K562 (cell line): ENCODE measurements at regions not wholly inside any gene's neighbourhood (a gene's known extent, or its start where the extent isn't known, plus 50 kb on each side); places are given as distances from the start of the nearest gene placed in this dataset.

Source experiments
- ARID1B ChIP-seq: fragments of 450-650 bp; IDR thresholded peaks from 2 replicates; pipeline ENCODE4 v1.6.1; 2016; ENCODE audit warnings: antibody characterized with exemption, mild to moderate bottlenecking, inconsistent platforms
- CCNT2 ChIP-seq: IDR thresholded peaks from 2 replicates; pipeline ENCODE4 v1.6.1; 2011; ENCODE audit warnings: borderline replicate concordance, low read depth, mild to moderate bottlenecking, moderate library complexity, mixed read lengths, low read length; ENCODE audit not compliant: insufficient read length; ENCODE audit errors: extremely low read depth
- CHD1 ChIP-seq: fragments of 200-600 bp; sonication (generic); IDR thresholded peaks from one replicate; pipeline ENCODE4 v1.6.1; 2012; ENCODE audit warnings: mild to moderate bottlenecking, moderate library complexity, low read length, inconsistent platforms
- DDX20 ChIP-seq: fragments of 450-650 bp; IDR thresholded peaks from 2 replicates; pipeline ENCODE4 v1.6.1; 2016; ENCODE audit warnings: missing genetic modification characterization, low read depth, mild to moderate bottlenecking, missing compliant biosample characterization, moderate library complexity
- DEAF1 ChIP-seq: fragments of 450-650 bp; formaldehyde crosslinking; IDR thresholded peaks from 2 replicates; pipeline ENCODE4 v1.4.0; 2020; ENCODE audit warnings: mild to moderate bottlenecking, moderate library complexity
- ETV5 ChIP-seq: sonication (generic); formaldehyde crosslinking; IDR thresholded peaks from 2 replicates; pipeline ENCODE4 v1.4.0; 2020; ENCODE audit warnings: low read depth, mild to moderate bottlenecking, missing genetic modification reagents
- GATAD2B ChIP-seq: fragments of 450-650 bp; IDR thresholded peaks from 2 replicates; pipeline ENCODE4 v1.6.1; 2017; ENCODE audit warnings: mild to moderate bottlenecking, borderline replicate concordance
- GTF2A2 ChIP-seq: IDR thresholded peaks from 2 replicates; pipeline ENCODE4 v1.6.1; 2016; ENCODE audit warnings: mild to moderate bottlenecking, missing genetic modification characterization, missing compliant biosample characterization
- HDAC2 ChIP-seq: fragments of 450-650 bp; IDR thresholded peaks from 2 replicates; pipeline ENCODE4 v1.6.1; 2016; ENCODE audit warnings: mild to moderate bottlenecking
- HNRNPUL1 ChIP-seq: fragments of 200-400 bp; formaldehyde crosslinking; IDR thresholded peaks from 2 replicates; pipeline ENCODE4 v1.6.1; 2017; ENCODE audit warnings: low read length
- HOXB6 ChIP-seq: fragments of 250-450 bp; sonication (Bioruptor Pico); IDR thresholded peaks from 2 replicates; pipeline ENCODE4 v1.5.1; 2022; ENCODE audit warnings: mild to moderate bottlenecking, borderline replicate concordance
- MTA2 ChIP-seq: fragments of 450-650 bp; IDR thresholded peaks from 2 replicates; pipeline ENCODE4 v1.6.1; 2016; ENCODE audit warnings: low read depth
- MYC ChIP-seq, 2 experiments: fragments of 250-450 bp in 1 of 2; sonication (Bioruptor Pico) in 1 of 2; IDR thresholded peaks; 2 replicates each; pipeline versions ENCODE4 v1.5.1 to v1.6.1; 2012 to 2021; ENCODE audit warnings: low read depth in 2 of 2, borderline replicate concordance in 1 of 2, improper control_type of control experiment in 1 of 2, low read length in 1 of 2, mild to moderate bottlenecking in 1 of 2, moderate library complexity in 1 of 2
- NCOR1 ChIP-seq: fragments of 450-650 bp; IDR thresholded peaks from 2 replicates; pipeline ENCODE4 v1.6.1; 2016; ENCODE audit warnings: mild to moderate bottlenecking, moderate library complexity
- SMAD4 ChIP-seq: fragments of 250-450 bp; sonication (Bioruptor Pico); conservative IDR thresholded peaks from 2 replicates; pipeline ENCODE4 v1.8.0; 2021; ENCODE audit warnings: inconsistent platforms, mild to moderate bottlenecking, moderate library complexity
- SRSF7 ChIP-seq: fragments of 200-400 bp; formaldehyde crosslinking; optimal IDR thresholded peaks from 2 replicates; pipeline ENCODE3; 2017; ENCODE audit warnings: mild to moderate bottlenecking, low read depth, low read length
- TBL1XR1 ChIP-seq, 2 experiments: IDR thresholded peaks; 2 replicates each; pipeline ENCODE4 v1.6.1; 2012; ENCODE audit warnings: improper control_type of control experiment in 2 of 2, low read length in 2 of 2, mild to moderate bottlenecking in 1 of 2
- XRCC3 ChIP-seq: fragments of 450-650 bp; IDR thresholded peaks from 2 replicates; pipeline ENCODE4 v1.6.1; 2017; ENCODE audit warnings: mild to moderate bottlenecking, moderate library complexity
- ZNF175 ChIP-seq: fragments of 200-800 bp; sonication (Bioruptor generic); IDR thresholded peaks from 2 replicates; pipeline ENCODE4 v1.6.1; 2016; ENCODE audit warnings: low read depth, mild to moderate bottlenecking, missing genetic modification characterization, missing compliant biosample characterization
- ZNF408 ChIP-seq: fragments of 250-450 bp; sonication (Bioruptor Pico); IDR thresholded peaks from 2 replicates; pipeline ENCODE4 v1.4.0; 2020; ENCODE audit warnings: low read depth, mild to moderate bottlenecking, moderate library complexity
- TF ChIP-seq, protein P1 (sequence below), 3 experiments: fragments of 200-800 bp in 1 of 3; fragments of 250-450 bp in 1 of 3; fragments of 450-650 bp in 1 of 3; sonication (Bioruptor Pico) in 1 of 3; sonication (Bioruptor generic) in 1 of 3; formaldehyde crosslinking in 1 of 3; IDR thresholded peaks; 2 replicates each; pipeline versions ENCODE4 v1.6.1 to v1.8.0; 2016 to 2022; ENCODE audit warnings: mild to moderate bottlenecking in 2 of 3, missing genetic modification characterization in 2 of 3, missing compliant biosample characterization in 1 of 3, moderate library complexity in 1 of 3
- TF ChIP-seq, protein P2 (sequence below): fragments of 450-650 bp; IDR thresholded peaks from 2 replicates; pipeline ENCODE4 v1.6.1; 2016; ENCODE audit warnings: low read depth, mild to moderate bottlenecking, moderate library complexity

- TF ChIP-seq ZNF408, result no peak
- no peak for TF ChIP-seq HNRNPUL1
- no peak for TF ChIP-seq ETV5 (CRISPR knock-in tag)
- 0 out of 2 replicates have a peak, but pooled peaks have one; percentile 37 for TF ChIP-seq SMAD4 (CRISPR knock-in tag)
- TF ChIP-seq CCNT2, result peak; percentile 88
- peak in 1 of 2 experiments; percentile 55; a peak in 1 of 4 replicates for TF ChIP-seq TBL1XR1 (IDR thresholded peaks at IDR 0.05; ENCODE audit: low read length in 2 of 2)
- TF ChIP-seq CHD1, result no peak
- TF ChIP-seq, protein P1, sequence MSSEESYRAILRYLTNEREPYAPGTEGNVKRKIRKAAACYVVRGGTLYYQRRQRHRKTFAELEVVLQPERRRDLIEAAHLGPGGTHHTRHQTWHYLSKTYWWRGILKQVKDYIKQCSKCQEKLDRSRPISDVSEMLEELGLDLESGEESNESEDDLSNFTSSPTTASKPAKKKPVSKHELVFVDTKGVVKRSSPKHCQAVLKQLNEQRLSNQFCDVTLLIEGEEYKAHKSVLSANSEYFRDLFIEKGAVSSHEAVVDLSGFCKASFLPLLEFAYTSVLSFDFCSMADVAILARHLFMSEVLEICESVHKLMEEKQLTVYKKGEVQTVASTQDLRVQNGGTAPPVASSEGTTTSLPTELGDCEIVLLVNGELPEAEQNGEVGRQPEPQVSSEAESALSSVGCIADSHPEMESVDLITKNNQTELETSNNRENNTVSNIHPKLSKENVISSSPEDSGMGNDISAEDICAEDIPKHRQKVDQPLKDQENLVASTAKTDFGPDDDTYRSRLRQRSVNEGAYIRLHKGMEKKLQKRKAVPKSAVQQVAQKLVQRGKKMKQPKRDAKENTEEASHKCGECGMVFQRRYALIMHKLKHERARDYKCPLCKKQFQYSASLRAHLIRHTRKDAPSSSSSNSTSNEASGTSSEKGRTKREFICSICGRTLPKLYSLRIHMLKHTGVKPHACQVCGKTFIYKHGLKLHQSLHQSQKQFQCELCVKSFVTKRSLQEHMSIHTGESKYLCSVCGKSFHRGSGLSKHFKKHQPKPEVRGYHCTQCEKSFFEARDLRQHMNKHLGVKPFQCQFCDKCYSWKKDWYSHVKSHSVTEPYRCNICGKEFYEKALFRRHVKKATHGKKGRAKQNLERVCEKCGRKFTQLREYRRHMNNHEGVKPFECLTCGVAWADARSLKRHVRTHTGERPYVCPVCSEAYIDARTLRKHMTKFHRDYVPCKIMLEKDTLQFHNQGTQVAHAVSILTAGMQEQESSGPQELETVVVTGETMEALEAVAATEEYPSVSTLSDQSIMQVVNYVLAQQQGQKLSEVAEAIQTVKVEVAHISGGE (CRISPR knock-in tag; IDR thresholded peaks at IDR 0.05), result no peak
- no peak for TF ChIP-seq XRCC3
- TF ChIP-seq MYC (IDR thresholded peaks at IDR 0.05; ENCODE audit: low read depth, low read length), result peak; percentile 31; the same call in 1 of the 2 replicates
- TF ChIP-seq MYC (CRISPR knock-in tag; IDR thresholded peaks at IDR 0.05; ENCODE audit: borderline replicate concordance, low read depth), result no peak
- TF ChIP-seq HOXB6 (CRISPR knock-in tag), result no peak
- TF ChIP-seq GTF2A2 (tag), result no peak
- peak; percentile 94 for TF ChIP-seq ARID1B
- TF ChIP-seq NCOR1, result peak; percentile 81
- TF ChIP-seq MTA2, result peak; percentile 55; the same call in 1 of the 2 replicates
- TF ChIP-seq, protein P2, sequence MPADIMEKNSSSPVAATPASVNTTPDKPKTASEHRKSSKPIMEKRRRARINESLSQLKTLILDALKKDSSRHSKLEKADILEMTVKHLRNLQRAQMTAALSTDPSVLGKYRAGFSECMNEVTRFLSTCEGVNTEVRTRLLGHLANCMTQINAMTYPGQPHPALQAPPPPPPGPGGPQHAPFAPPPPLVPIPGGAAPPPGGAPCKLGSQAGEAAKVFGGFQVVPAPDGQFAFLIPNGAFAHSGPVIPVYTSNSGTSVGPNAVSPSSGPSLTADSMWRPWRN, result peak; percentile 87
- peak; percentile 29; the same call in 1 of the 2 replicates for TF ChIP-seq ZNF175 (CRISPR knock-in tag)
- 0 out of 2 replicates have a peak, but pooled peaks have one; percentile 30 for TF ChIP-seq DEAF1
- peak; percentile 94 for TF ChIP-seq HDAC2
- no peak for TF ChIP-seq SRSF7
- TF ChIP-seq DDX20 (tag), result no peak
- no peak for TF ChIP-seq GATAD2B
- TF ChIP-seq, all 486 proteins: peak for 63
Observed at GRCh38 chr13:44142941-44143665, 230.5 kb upstream of the SERP2 start (continued).
